WERI-Rb-1 (cell line): ENCODE measurements at regions not wholly inside any gene's neighbourhood (a gene's known extent, or its start where the extent isn't known, plus 50 kb on each side); places are given as distances from the start of the nearest gene placed in this dataset.

Experiments used
- DNase-seq: peaks from one replicate; pipeline ENCODE4 v3.0.0-alpha.2; 2020
- H3K27ac ChIP-seq: fragments of 250-450 bp; sonication (Bioruptor Pico); 2 replicates; pipeline ENCODE4 v1.5.1; 2020; ENCODE audit warnings: mild to moderate bottlenecking, moderate library complexity
- H3K27me3 ChIP-seq: fragments of 250-450 bp; sonication (Bioruptor Pico); 2 replicates; pipeline ENCODE4 v1.5.1; 2021; ENCODE audit warnings: mild to moderate bottlenecking, low read depth, moderate library complexity; ENCODE audit not compliant: insufficient read depth, severe bottlenecking
- H3K36me3 ChIP-seq: fragments of 250-450 bp; sonication (Bioruptor Pico); 2 replicates; pipeline ENCODE4 v1.5.1; 2020; ENCODE audit warnings: mild to moderate bottlenecking, moderate library complexity
- H3K4me3 ChIP-seq: 2 replicates; pipeline ENCODE4 v1.5.1; 2011; ENCODE audit warnings: low read depth, mild to moderate bottlenecking, control low read depth, low read length
- H3K9me3 ChIP-seq: fragments of 250-450 bp; sonication (Bioruptor Pico); 2 replicates; pipeline ENCODE4 v1.5.1; 2021; ENCODE audit warnings: mild to moderate bottlenecking, moderate library complexity; ENCODE audit not compliant: severe bottlenecking
- TF ChIP-seq, protein P1 (sequence below): IDR thresholded peaks from 2 replicates; pipeline ENCODE4 v1.5.1; 2011; ENCODE audit warnings: low read depth, mild to moderate bottlenecking, control low read depth, inconsistent platforms, low read length

DNA sequence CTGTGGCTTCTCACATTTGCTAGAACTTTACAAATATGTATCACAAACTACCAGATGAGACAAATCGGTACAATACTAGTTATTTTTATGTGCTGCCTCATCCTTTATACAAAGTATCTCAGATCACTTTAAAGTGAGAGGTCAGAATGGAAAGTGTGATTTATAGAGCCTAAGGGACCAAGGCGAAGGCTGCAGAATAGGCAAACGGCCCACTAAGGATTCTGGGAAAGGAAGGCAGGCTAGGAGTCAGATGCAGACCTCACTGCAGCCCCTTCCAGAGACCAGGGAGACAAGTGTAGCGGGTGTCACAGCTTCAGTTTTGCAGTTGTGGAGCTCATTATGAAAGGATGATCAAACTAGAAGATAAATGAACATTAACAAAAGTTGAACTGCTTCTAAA lies 190.6 kb downstream of the HIBADH start:
- H3K9me3 ChIP-seq = no peaks in the 10 kb centered on the region
- H3K4me3 ChIP-seq = no peak overlapping the region
- TF ChIP-seq, protein P1, sequence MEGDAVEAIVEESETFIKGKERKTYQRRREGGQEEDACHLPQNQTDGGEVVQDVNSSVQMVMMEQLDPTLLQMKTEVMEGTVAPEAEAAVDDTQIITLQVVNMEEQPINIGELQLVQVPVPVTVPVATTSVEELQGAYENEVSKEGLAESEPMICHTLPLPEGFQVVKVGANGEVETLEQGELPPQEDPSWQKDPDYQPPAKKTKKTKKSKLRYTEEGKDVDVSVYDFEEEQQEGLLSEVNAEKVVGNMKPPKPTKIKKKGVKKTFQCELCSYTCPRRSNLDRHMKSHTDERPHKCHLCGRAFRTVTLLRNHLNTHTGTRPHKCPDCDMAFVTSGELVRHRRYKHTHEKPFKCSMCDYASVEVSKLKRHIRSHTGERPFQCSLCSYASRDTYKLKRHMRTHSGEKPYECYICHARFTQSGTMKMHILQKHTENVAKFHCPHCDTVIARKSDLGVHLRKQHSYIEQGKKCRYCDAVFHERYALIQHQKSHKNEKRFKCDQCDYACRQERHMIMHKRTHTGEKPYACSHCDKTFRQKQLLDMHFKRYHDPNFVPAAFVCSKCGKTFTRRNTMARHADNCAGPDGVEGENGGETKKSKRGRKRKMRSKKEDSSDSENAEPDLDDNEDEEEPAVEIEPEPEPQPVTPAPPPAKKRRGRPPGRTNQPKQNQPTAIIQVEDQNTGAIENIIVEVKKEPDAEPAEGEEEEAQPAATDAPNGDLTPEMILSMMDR = no peak

More for the DNA sequence above, 190.6 kb downstream of the HIBADH start:
- DNase-seq = no peak
- Histone ChIP-seq H3K27ac (no peak overlapping the region), H3K36me3 (no peaks in the 10 kb centered on the region), H3K27me3 (peaks cover 70% of the 10 kb centered on the region)
